GM23338 (cell line): ENCODE measurements at regions not wholly inside any gene's neighbourhood (a gene's known extent, or its start where the extent isn't known, plus 50 kb on each side); places are given as distances from the start of the nearest gene placed in this dataset.

Source experiments
- ATAC-seq: fragments of 200-7000 bp; cut with Tn5 transposase; 3 replicates; pipeline ENCODE4 v1.9.1; 2020
- DNase-seq: peaks from one replicate; pipeline ENCODE4 v3.0.0-alpha.2; 2015; ENCODE audit warnings: low spot score
- H2AFZ ChIP-seq: fragments of 200-600 bp; sonication (generic); 2 replicates; pipeline ENCODE4 v1.8.0; 2016; ENCODE audit warnings: antibody characterized with exemption, mild to moderate bottlenecking, moderate library complexity
- H3F3A ChIP-seq: fragments of 200-600 bp; sonication (generic); replicated peaks from 2 replicates; pipeline ENCODE4 v1.8.0; 2017; ENCODE audit warnings: antibody characterized with exemption, mixed run types, low read depth
- H3K27ac ChIP-seq: fragments of 200-600 bp; sonication (generic); 2 replicates; pipeline ENCODE4 v1.6.1; 2016; ENCODE audit warnings: low read depth
- H3K27me3 ChIP-seq: fragments of 200-600 bp; sonication (generic); 2 replicates; pipeline ENCODE4 v1.8.0; 2016; ENCODE audit warnings: mild to moderate bottlenecking, mixed run types, moderate library complexity; ENCODE audit not compliant: insufficient read depth
- H3K36me3 ChIP-seq: fragments of 200-600 bp; sonication (generic); 2 replicates; pipeline ENCODE4 v1.8.0; 2016; ENCODE audit warnings: mild to moderate bottlenecking; ENCODE audit not compliant: insufficient read depth
- H3K4me1 ChIP-seq: fragments of 200-600 bp; sonication (generic); 2 replicates; pipeline ENCODE4 v1.8.0; 2016; ENCODE audit warnings: mild to moderate bottlenecking, moderate library complexity; ENCODE audit not compliant: insufficient read depth
- H3K4me2 ChIP-seq: fragments of 200-600 bp; sonication (generic); 2 replicates; pipeline ENCODE4 v1.7.1; 2017; ENCODE audit warnings: mixed run types
- H3K4me3 ChIP-seq: fragments of 200-600 bp; sonication (generic); 2 replicates; pipeline ENCODE4 v1.6.1; 2016; ENCODE audit warnings: mixed run types
- H3K79me2 ChIP-seq: fragments of 200-600 bp; sonication (generic); replicated peaks from 2 replicates; pipeline ENCODE4 v1.8.0; 2017; ENCODE audit warnings: mild to moderate bottlenecking; ENCODE audit not compliant: insufficient read depth
- H3K9me2 ChIP-seq: fragments of 200-600 bp; sonication (generic); 2 replicates; pipeline ENCODE4 v1.8.0; 2017; ENCODE audit not compliant: insufficient read depth
- H4K20me1 ChIP-seq: fragments of 200-600 bp; sonication (generic); replicated peaks from 2 replicates; pipeline ENCODE4 v1.8.0; 2017; ENCODE audit warnings: mild to moderate bottlenecking; ENCODE audit not compliant: insufficient read depth
- H3K27ac Mint-ChIP-seq: 2 replicates; pipeline ENCODE4 v1.8.0; 2020; ENCODE audit warnings: inconsistent platforms, mild to moderate bottlenecking, moderate library complexity, mixed read lengths
- H3K27me3 Mint-ChIP-seq: 3 replicates; pipeline ENCODE4 v1.8.0; 2022; ENCODE audit warnings: low read depth, mild to moderate bottlenecking, moderate library complexity, mixed read lengths, inconsistent platforms; ENCODE audit not compliant: insufficient read depth, poor library complexity
- H3K36me3 Mint-ChIP-seq: 3 replicates; pipeline ENCODE4 v1.8.0; 2021; ENCODE audit warnings: low read depth, mild to moderate bottlenecking, inconsistent platforms, moderate library complexity, mixed read lengths
- H3K4me1 Mint-ChIP-seq: 3 replicates; pipeline ENCODE4 v1.8.0; 2020; ENCODE audit warnings: mild to moderate bottlenecking, inconsistent platforms, mixed read lengths
- H3K4me3 Mint-ChIP-seq: 3 replicates; pipeline ENCODE4 v1.8.0; 2021; ENCODE audit warnings: moderate library complexity, mild to moderate bottlenecking, inconsistent platforms, mixed read lengths
- H3K9me3 Mint-ChIP-seq: 3 replicates; pipeline ENCODE4 v1.8.0; 2020; ENCODE audit warnings: moderate library complexity, mild to moderate bottlenecking, inconsistent platforms, mixed read lengths
- CREB1 ChIP-seq: fragments of 250-450 bp; sonication (Bioruptor Pico); IDR thresholded peaks from 2 replicates; pipeline ENCODE4 v1.5.0; 2020; ENCODE audit warnings: low read depth, mild to moderate bottlenecking, moderate library complexity
- CTCF ChIP-seq, 2 experiments: fragments of 200-600 bp in 1 of 2; sonication (generic) in 1 of 2; conservative IDR thresholded peaks; 2 replicates each; pipeline versions ENCODE4 v1.5.1 to v1.6.1; 2016 to 2017; ENCODE audit warnings: antibody characterized with exemption in 2 of 2, low read depth in 2 of 2, mild to moderate bottlenecking in 2 of 2, moderate library complexity in 1 of 2
- ETS1 ChIP-seq: IDR thresholded peaks from 2 replicates; pipeline ENCODE4 v1.6.1; 2016; ENCODE audit warnings: antibody characterized with exemption
- EZH2 ChIP-seq: fragments of 200-600 bp; sonication (generic); IDR thresholded peaks from one replicate; pipeline ENCODE4 v1.8.0; 2017; ENCODE audit warnings: antibody characterized with exemption, mild to moderate bottlenecking, low read depth; ENCODE audit not compliant: unreplicated experiment
- EZH2phosphoT487 ChIP-seq: fragments of 200-600 bp; sonication (generic); IDR thresholded peaks from one replicate; pipeline ENCODE4 v1.8.1; 2018; ENCODE audit warnings: antibody characterized with exemption; ENCODE audit not compliant: unreplicated experiment
- JUNB ChIP-seq: IDR thresholded peaks from one replicate; pipeline ENCODE4 v1.6.1; 2016; ENCODE audit warnings: antibody characterized with exemption; ENCODE audit not compliant: unreplicated experiment
- NANOG ChIP-seq: IDR thresholded peaks from 2 replicates; pipeline ENCODE4 v1.6.1; 2016; ENCODE audit warnings: antibody characterized with exemption, borderline replicate concordance
- POLR2AphosphoS5 ChIP-seq: IDR thresholded peaks from 2 replicates; pipeline ENCODE4 v1.6.1; 2016; ENCODE audit warnings: antibody characterized with exemption, low read depth
- REST ChIP-seq: IDR thresholded peaks from one replicate; pipeline ENCODE4 v1.6.1; 2018; ENCODE audit warnings: antibody characterized with exemption; ENCODE audit not compliant: unreplicated experiment
- STAT1 ChIP-seq: IDR thresholded peaks from one replicate; pipeline ENCODE4 v1.6.1; 2016; ENCODE audit warnings: antibody characterized with exemption; ENCODE audit not compliant: unreplicated experiment
- ZNF114 ChIP-seq: fragments of 250-450 bp; sonication (Bioruptor Pico); IDR thresholded peaks from 2 replicates; pipeline ENCODE4 v1.5.0; 2020; ENCODE audit warnings: mild to moderate bottlenecking, moderate library complexity
- ZNF331 ChIP-seq: fragments of 250-450 bp; sonication (Bioruptor Pico); IDR thresholded peaks from 2 replicates; pipeline ENCODE4 v1.5.0; 2020; ENCODE audit warnings: low read depth, mild to moderate bottlenecking, moderate library complexity
- ZNF462 ChIP-seq: fragments of 250-450 bp; sonication (Bioruptor Pico); IDR thresholded peaks from 2 replicates; pipeline ENCODE4 v1.5.0; 2020; ENCODE audit warnings: mild to moderate bottlenecking, moderate library complexity

- TF ChIP-seq CREB1 (CRISPR knock-in tag) (no peak), JUNB (no peak), POLR2AphosphoS5 (no peak), CTCF (conservative IDR thresholded peaks at IDR 0.05; ENCODE audit: low read depth in 2 of 2) (no peak), NANOG (no peak)
These were observed 656.6 kb upstream of the MMS22L start (continued) for GRCh38 chr6:97939440-97940168.

- Mint-ChIP-seq H3K27ac (no peak overlapping the region), H3K36me3 (no peaks in the 10 kb centered on the region), H3K4me3 (no peak overlapping the region), H3K4me1 (no peaks in the 10 kb centered on the region), H3K9me3 (no peaks in the 10 kb centered on the region), H3K27me3 (no peaks in the 10 kb centered on the region)
- Histone ChIP-seq H3K36me3 (no peaks in the 10 kb centered on the region), H2AFZ (no peak overlapping the region), H3K4me3 (no peak overlapping the region), H3F3A (no peaks in the 10 kb centered on the region), H4K20me1 (no peaks in the 10 kb centered on the region), H3K9me2 (no peaks in the 10 kb centered on the region), H3K79me2 (no peaks in the 10 kb centered on the region), H3K27me3 (no peaks in the 10 kb centered on the region), H3K4me2 (no peak overlapping the region), H3K4me1 (no peaks in the 10 kb centered on the region), H3K27ac (no peak overlapping the region)
- DNase-seq, result no peak
- no peak for ATAC-seq
- TF ChIP-seq ZNF462 (CRISPR knock-in tag), result no peak
- no peak for TF ChIP-seq ZNF114 (CRISPR knock-in tag)
- TF ChIP-seq EZH2phosphoT487, result no peak
- no peak for TF ChIP-seq ZNF331
- TF ChIP-seq EZH2, result no peak
- TF ChIP-seq JUNB, result no peak
- TF ChIP-seq ETS1, result no peak
- no peak for TF ChIP-seq NANOG
- no peak for TF ChIP-seq STAT1
- no peak for TF ChIP-seq REST
These were observed 664.8 kb upstream of the MMS22L start for GRCh38 chr6:97947841-97948240.
